Transverse colon (tissue), 4 donors: ENCODE measurements at regions not wholly inside any gene's neighbourhood (a gene's known extent, or its start where the extent isn't known, plus 50 kb on each side); places are given as distances from the start of the nearest gene placed in this dataset.
A peak's percentile ranks its signal among the peaks of the same experiment; 100 is the strongest.

Source experiments
- DNase-seq: peaks from one replicate; pipeline ENCODE4 v3.0.0-alpha.2; 2019
- H3K27ac ChIP-seq, 4 donors: fragments of 200-600 bp; sonication (generic); 2 replicates each; pipeline ENCODE4 v1.5.1; 2016 to 2018; ENCODE audit warnings: inconsistent platforms in 4 of 4
- H3K27me3 ChIP-seq: fragments of 200-600 bp; sonication (generic); 2 replicates; pipeline ENCODE4 v1.5.1; 2017; ENCODE audit warnings: inconsistent platforms
- H3K36me3 ChIP-seq, 4 donors: fragments of 200-600 bp; sonication (generic); 2 replicates each; pipeline ENCODE4 v1.5.1; 2017 to 2019; ENCODE audit warnings: inconsistent platforms in 4 of 4
- H3K4me1 ChIP-seq, 4 donors: fragments of 200-600 bp; sonication (generic); 2 replicates each; pipeline ENCODE4 v1.5.1; 2017 to 2020; ENCODE audit warnings: inconsistent platforms in 4 of 4
- H3K4me3 ChIP-seq, 4 donors: fragments of 200-600 bp; sonication (generic); 1 replicate in 1 of 4; 2 replicates in 3 of 4; pipeline versions ENCODE4 v1.5.1 to v1.6.1; 2017 to 2019; ENCODE audit warnings: inconsistent platforms in 4 of 4
- H3K9me3 ChIP-seq, 2 donors: fragments of 200-600 bp; sonication (generic); 2 replicates each; pipeline ENCODE4 v1.5.1; 2017 to 2019; ENCODE audit warnings: inconsistent platforms in 2 of 2
- CTCF ChIP-seq, 5 experiments: fragments of 200-600 bp in 3 of 5; fragments of 450-650 bp in 2 of 5; sonication (generic) in 3 of 5; IDR thresholded peaks; 1 replicate in 2 of 5; 2 replicates in 3 of 5; pipeline ENCODE4 v1.5.1; 2016 to 2017; ENCODE audit warnings: antibody characterized with exemption in 5 of 5, inconsistent platforms in 3 of 5, mild to moderate bottlenecking in 2 of 5, moderate library complexity in 1 of 5
- EP300 ChIP-seq: sonication (generic); formaldehyde crosslinking; IDR thresholded peaks from one replicate; pipeline ENCODE4 v1.6.1; 2017; ENCODE audit warnings: antibody characterized with exemption, low read depth
- POLR2A ChIP-seq: fragments of 450-650 bp; IDR thresholded peaks from one replicate; pipeline ENCODE4 v1.6.1; 2016; ENCODE audit warnings: antibody characterized with exemption, mild to moderate bottlenecking, moderate library complexity
- POLR2AphosphoS5 ChIP-seq, 3 donors: sonication (generic); formaldehyde crosslinking; IDR thresholded peaks; one replicate each; pipeline ENCODE4 v1.6.1; 2016; ENCODE audit warnings: antibody characterized with exemption in 3 of 3
- WGBS, 2 donors: methylation state at CpG; one replicate each; pipeline ENCODE4 v1.1.5; 2018; ENCODE audit warnings: low coverage in 1 of 2; 5-methylcytosine and 5-hydroxymethylcytosine counted together
- in situ Hi-C, 4 donors: fragments of 200-750 bp; cut with MboI; loops; one replicate each; pipeline versions ENCODE4 v1.15.0 to v1.15.1; 2017; ENCODE audit warnings: low sequenced_read_pairs in 3 of 4, low pct_ligation_motif_present in 1 of 4, low pct_unique_long_range_greater_than_20kb in 1 of 4
- intact Hi-C: fragments of 100-400 bp; cut with DNase I; formaldehyde crosslinking; loops from one replicate; pipeline ENCODE4 v1.15.1; 2023; ENCODE audit warnings: low total_unique reads

GRCh38 chr19:28878862-28879566 lies 333.9 kb downstream of the UQCRFS1 start:
- intact Hi-C loops: loop anchor here (5.0 to 10.0 kb wide), 2 partner anchors 142 to 414 kb away; no protein-coding TSS in a partner anchor
- in situ Hi-C loops: loop anchor here in 2 of 4 donors (10.0 to 25.0 kb wide), 2 partner anchors 144 to 417 kb away; no protein-coding TSS in a partner anchor
- WGBS, 2 donors: 9 to 31% methylated on average over 4 to 11 of the region's 11 CpGs

GRCh38 chr19:28876609-28877123 lies 336.3 kb downstream of the UQCRFS1 start:
- Histone ChIP-seq H3K36me3 (no peaks in the 10 kb centered on the region), H3K27me3 (no peaks in the 10 kb centered on the region), H3K9me3 (no peaks in the 10 kb centered on the region), H3K27ac (no peak overlapping the region), H3K4me1 (no peaks in the 10 kb centered on the region), H3K4me3 (no peak overlapping the region)
- in situ Hi-C loops: loop anchor here in 2 of 4 donors (10.0 to 25.0 kb wide), 2 partner anchors 142 to 414 kb away; no protein-coding TSS in a partner anchor
- WGBS, 2 donors: 33 to 81% methylated on average over 1 to 7 of the region's 7 CpGs
- intact Hi-C loops: loop anchor here (5.0 to 10.0 kb wide), 2 partner anchors 139 to 412 kb away; no protein-coding TSS in a partner anchor
- no peak for DNase-seq
- no peak for TF ChIP-seq POLR2A
- TF ChIP-seq POLR2AphosphoS5 (IDR thresholded peaks at IDR 0.05): no peak
- TF ChIP-seq EP300: no peak
- TF ChIP-seq CTCF (IDR thresholded peaks at IDR 0.05): no peak

More at GRCh38 chr19:28878862-28879566, 333.9 kb downstream of the UQCRFS1 start:
- H3K9me3 ChIP-seq: no peaks in the 10 kb centered on the region
- TF ChIP-seq EP300 (no peak), CTCF (IDR thresholded peaks at IDR 0.05) (peak; percentile 64 to 74 (median 68))
- H3K4me3 ChIP-seq: no peak overlapping the region
- no peaks in the 10 kb centered on the region for H3K27me3 ChIP-seq
- peaks cover 0 to 5% (median 0%) of the 10 kb centered on the region in 4 donors for H3K4me1 ChIP-seq
- peak; percentile 58 for DNase-seq
- H3K27ac ChIP-seq: no peak overlapping the region
- H3K36me3 ChIP-seq: no peaks in the 10 kb centered on the region

GRCh38 chr19:28874742-28875141 lies 338.2 kb downstream of the UQCRFS1 start:
- DNase-seq: no peak
- Histone ChIP-seq H3K27me3 (no peaks in the 10 kb centered on the region), H3K9me3 (no peaks in the 10 kb centered on the region), H3K4me3 (no peak overlapping the region), H3K27ac (no peak overlapping the region), H3K36me3 (no peaks in the 10 kb centered on the region), H3K4me1 (no peaks in the 10 kb centered on the region)
- WGBS, 2 donors: 70 to 80% methylated on average over 2 to 9 of the region's 9 CpGs
- in situ Hi-C loops (loop anchor here in 3 of 4 donors (10.0 to 25.0 kb wide), 2 partner anchors 140 to 412 kb away; no protein-coding TSS in a partner anchor), intact Hi-C loops (loop anchor here (5.0 to 10.0 kb wide), 2 partner anchors 137 to 410 kb away; no protein-coding TSS in a partner anchor)
- TF ChIP-seq POLR2A (no peak), EP300 (no peak), POLR2AphosphoS5 (IDR thresholded peaks at IDR 0.05) (no peak), CTCF (IDR thresholded peaks at IDR 0.05) (no peak)

GRCh38 chr19:28873301-28873700 lies 339.6 kb downstream of the UQCRFS1 start:
- intact Hi-C loops: loop anchor here (10.0 kb wide), 1 partner anchor 408 kb away; no protein-coding TSS in a partner anchor

More at GRCh38 chr19:28873301-28873700, 339.6 kb downstream of the UQCRFS1 start:
- H3K36me3 ChIP-seq: no peaks in the 10 kb centered on the region
- H3K9me3 ChIP-seq: no peaks in the 10 kb centered on the region
- H3K4me1 ChIP-seq: no peaks in the 10 kb centered on the region
- in situ Hi-C loops: loop anchor here in 2 of 4 donors (10.0 to 25.0 kb wide), 2 partner anchors 138 to 411 kb away; no protein-coding TSS in a partner anchor
- TF ChIP-seq EP300 (no peak), POLR2AphosphoS5 (IDR thresholded peaks at IDR 0.05) (no peak), CTCF (IDR thresholded peaks at IDR 0.05) (no peak), POLR2A (no peak)
- H3K27me3 ChIP-seq: no peaks in the 10 kb centered on the region
- WGBS, 2 donors: 0 to 55% methylated on average over 1 to 2 of the region's 2 CpGs
- no peak overlapping the region for H3K27ac ChIP-seq
- DNase-seq: no peak
- H3K4me3 ChIP-seq: no peak overlapping the region
